Activated T-helper 1 cell treated with anti-CD3 and anti-CD28 coated beads, Interleukin-12 subunit alpha, Interleukin-12 subunit beta, Interleukin-2, Interleukin-4 antibody, amounts not matched to agents 30 ng/mL and 10 ng/mL and 1 ng/mL, durations not matched to agents 14 hours and 24 hours and 36 hours (primary cell): ENCODE measurements at regions not wholly inside any gene's neighbourhood (a gene's known extent, or its start where the extent isn't known, plus 50 kb on each side); places are given as distances from the start of the nearest gene placed in this dataset.
"Not testable (repeated sequence)": the region's sequence is repeated elsewhere in the genome, so short reads cannot be mapped to it uniquely, and the experiment has no call there.

ENCODE experiments used
- DNase-seq: peaks from one replicate; pipeline ENCODE4 v3.0.0; 2021; ENCODE audit warnings: low spot score
- H3K27ac Mint-ChIP-seq: one replicate; pipeline ENCODE4 v1.8.0; 2021; ENCODE audit warnings: mild to moderate bottlenecking, mixed read lengths
- H3K27me3 Mint-ChIP-seq: one replicate; pipeline ENCODE4 v1.8.0; 2022; ENCODE audit warnings: mild to moderate bottlenecking, moderate library complexity, mixed read lengths; ENCODE audit not compliant: insufficient read depth
- H3K36me3 Mint-ChIP-seq: one replicate; pipeline ENCODE4 v1.8.0; 2021; ENCODE audit warnings: low read depth, mixed read lengths
- H3K4me1 Mint-ChIP-seq: one replicate; pipeline ENCODE4 v1.8.0; 2021; ENCODE audit warnings: low read depth, mixed read lengths
- H3K4me3 Mint-ChIP-seq: one replicate; pipeline ENCODE4 v1.8.0; 2021; ENCODE audit warnings: mild to moderate bottlenecking, moderate library complexity, mixed read lengths
- H3K9me3 Mint-ChIP-seq: one replicate; pipeline ENCODE4 v1.8.0; 2021; ENCODE audit warnings: mixed read lengths
- intact Hi-C: fragments of 100-400 bp; cut with micrococcal nuclease; formaldehyde crosslinking; loops from one replicate; pipeline ENCODE4 v1.15.1; 2024

DNA sequence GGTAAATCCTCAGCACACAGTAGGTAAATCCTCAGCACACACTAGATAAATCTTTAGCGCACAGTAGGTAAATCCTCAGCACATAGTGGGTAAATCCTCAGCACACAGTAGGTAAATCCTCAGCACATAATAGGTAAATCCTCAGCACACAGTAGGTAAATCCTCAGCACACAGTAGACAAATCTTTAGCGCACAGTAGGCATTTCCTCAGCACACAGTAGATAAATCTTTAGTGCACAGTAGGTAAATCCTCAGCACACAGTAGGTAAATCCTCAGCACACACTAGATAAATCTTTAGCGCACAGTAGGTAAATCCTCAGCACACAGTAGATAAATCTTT lies 102.0 kb downstream of the MICALL2 start:
- H3K36me3 Mint-ChIP-seq, intact Hi-C loops, H3K27me3 Mint-ChIP-seq, H3K9me3 Mint-ChIP-seq, DNase-seq, H3K4me3 Mint-ChIP-seq, H3K27ac Mint-ChIP-seq, H3K4me1 Mint-ChIP-seq: not testable (repeated sequence)

DNA sequence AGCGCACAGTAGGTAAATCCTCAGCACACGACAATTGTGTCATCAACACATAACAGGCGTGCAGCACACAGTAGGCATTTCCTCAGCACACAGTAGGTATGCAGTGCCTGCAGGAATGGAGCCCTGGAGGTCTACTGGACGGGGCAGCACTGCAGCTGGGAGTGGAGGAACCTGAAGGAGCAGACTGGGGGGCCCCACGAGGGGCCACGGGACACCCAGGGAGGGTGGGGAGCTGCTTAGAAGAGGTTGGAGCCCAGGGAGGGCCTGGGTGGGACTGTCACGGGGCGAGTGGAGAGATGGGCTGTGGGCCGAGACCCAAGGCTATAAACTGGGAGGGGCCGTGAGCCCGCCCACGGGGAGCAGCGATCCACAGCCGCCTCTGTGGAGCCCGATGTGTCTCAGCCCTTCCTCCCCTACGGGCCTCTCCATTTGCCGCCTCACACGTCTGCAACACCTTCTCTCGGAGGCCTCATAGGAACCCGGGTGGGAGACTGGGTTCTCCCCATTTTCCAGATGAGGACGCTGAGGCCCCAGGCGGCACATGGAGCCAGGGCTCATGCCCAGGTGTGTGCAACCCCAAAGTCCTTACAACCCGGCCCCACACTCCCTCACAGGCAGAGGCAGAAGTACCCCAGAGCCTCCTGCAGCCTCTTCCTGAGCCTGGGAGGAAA lies 101.5 kb downstream of the MICALL2 start:
- Mint-ChIP-seq H3K36me3 (no peaks in the 10 kb centered on the region), H3K4me3 (no peak overlapping the region), H3K9me3 (no peaks in the 10 kb centered on the region), H3K27ac (no peak overlapping the region), H3K27me3 (no peaks in the 10 kb centered on the region), H3K4me1 (no peaks in the 10 kb centered on the region)
- intact Hi-C loops = no loop called here
- DNase-seq = no peak

DNA sequence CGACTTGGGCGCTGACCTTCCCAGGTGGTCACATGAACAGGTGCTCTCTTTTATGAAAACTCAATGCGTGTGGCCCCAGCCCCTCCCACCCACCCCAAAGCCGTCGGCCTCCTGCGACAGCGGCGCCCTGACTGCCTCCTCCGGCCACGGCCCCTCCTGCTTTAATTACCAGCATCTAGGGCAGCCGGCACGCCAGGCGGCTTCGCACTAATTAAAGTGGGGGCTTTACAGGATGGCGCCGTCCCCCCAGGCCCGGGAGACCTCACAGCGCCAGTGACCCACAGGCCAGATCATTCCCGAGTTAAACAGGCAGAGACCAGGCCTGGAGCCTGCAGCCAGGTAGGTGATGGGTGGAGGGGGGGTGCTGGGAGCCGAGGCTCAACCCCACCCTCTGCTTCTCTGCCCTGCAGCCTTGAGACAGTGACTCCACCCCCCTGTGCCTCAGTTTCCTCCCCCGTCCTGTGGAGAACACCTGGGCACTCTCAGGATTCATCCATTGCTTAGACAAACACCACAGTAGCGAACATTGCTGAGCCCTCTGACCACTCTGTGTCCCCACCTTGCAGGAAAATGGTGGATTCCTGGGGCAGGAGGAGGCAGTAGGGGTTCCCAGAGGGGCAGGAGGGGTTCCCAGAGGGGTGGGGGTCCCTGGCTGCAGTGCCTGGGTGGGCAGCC lies 100.8 kb downstream of the MICALL2 start:
- Mint-ChIP-seq H3K9me3 (no peaks in the 10 kb centered on the region), H3K4me3 (no peak overlapping the region), H3K27ac (no peak overlapping the region), H3K27me3 (no peaks in the 10 kb centered on the region), H3K36me3 (no peaks in the 10 kb centered on the region), H3K4me1 (no peaks in the 10 kb centered on the region)
- DNase-seq = no peak
- intact Hi-C loops = no loop called here

DNA sequence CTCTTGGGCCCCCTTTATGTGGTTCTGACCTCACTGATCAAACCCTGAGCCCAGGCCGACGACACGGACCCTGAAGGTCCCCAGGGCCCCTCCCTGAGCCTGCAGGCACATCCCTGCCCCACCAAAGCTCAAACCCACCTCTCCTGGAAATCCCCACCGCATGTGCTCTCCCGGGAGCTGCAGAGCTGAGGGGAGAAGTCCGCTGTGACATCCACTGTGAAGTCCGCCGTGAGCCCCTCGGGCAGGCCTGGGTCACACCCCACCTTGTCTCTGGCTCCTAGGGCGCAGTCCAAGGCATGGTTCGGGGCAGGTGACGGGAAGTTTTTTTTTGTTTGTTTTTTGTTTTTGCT lies 100.2 kb downstream of the MICALL2 start:
- H3K27me3 Mint-ChIP-seq = no peaks in the 10 kb centered on the region
- H3K36me3 Mint-ChIP-seq = no peaks in the 10 kb centered on the region
- no peaks in the 10 kb centered on the region for H3K4me1 Mint-ChIP-seq
- no peak overlapping the region for H3K27ac Mint-ChIP-seq
- no peak for DNase-seq
- intact Hi-C loops = no loop called here
- no peak overlapping the region for H3K4me3 Mint-ChIP-seq
- H3K9me3 Mint-ChIP-seq = no peaks in the 10 kb centered on the region

DNA sequence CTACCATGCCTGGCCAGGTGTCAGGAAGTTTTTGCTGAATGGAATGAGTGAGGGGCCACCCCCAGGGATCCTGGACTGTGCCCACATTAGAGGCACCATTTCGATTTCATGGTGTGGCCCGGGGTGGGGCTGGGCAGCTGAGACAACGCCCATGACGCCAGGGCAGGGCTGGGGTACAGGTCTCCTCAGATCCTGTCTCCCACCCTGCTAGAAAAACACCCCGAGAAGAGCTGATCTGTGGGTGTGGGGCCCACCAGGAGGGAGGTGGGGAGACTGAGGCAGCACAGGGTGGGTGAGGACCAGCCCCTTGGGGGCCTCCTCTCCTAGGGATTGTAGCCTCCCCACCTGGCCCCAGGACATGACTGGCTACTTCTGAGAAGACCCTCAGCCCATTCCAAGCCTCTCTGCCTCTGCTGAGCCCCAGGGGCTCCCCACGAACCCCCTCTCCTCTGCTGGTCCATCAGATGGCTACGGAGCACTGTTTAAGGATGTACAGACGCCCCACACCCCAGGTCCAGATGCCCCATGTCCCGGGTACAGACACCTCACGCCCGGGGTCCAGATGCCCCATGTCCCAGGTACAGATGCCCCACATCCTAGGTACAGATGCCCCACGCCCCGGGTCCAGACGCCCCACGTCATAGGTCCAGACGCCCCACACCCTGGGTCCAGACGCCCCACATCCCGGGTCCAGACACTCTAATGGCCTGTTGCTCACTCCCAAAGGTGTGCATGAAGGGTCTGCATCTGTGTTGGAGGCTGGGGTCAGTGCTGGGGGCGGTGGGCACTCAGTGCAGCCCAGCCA lies 99.4 kb downstream of the MICALL2 start:
- H3K27me3 Mint-ChIP-seq = no peaks in the 10 kb centered on the region
- no peaks in the 10 kb centered on the region for H3K4me1 Mint-ChIP-seq
- no peak for DNase-seq
- no peak overlapping the region for H3K4me3 Mint-ChIP-seq
- H3K36me3 Mint-ChIP-seq = no peaks in the 10 kb centered on the region
- H3K27ac Mint-ChIP-seq = no peak overlapping the region
- intact Hi-C loops = no loop called here
- no peaks in the 10 kb centered on the region for H3K9me3 Mint-ChIP-seq

DNA sequence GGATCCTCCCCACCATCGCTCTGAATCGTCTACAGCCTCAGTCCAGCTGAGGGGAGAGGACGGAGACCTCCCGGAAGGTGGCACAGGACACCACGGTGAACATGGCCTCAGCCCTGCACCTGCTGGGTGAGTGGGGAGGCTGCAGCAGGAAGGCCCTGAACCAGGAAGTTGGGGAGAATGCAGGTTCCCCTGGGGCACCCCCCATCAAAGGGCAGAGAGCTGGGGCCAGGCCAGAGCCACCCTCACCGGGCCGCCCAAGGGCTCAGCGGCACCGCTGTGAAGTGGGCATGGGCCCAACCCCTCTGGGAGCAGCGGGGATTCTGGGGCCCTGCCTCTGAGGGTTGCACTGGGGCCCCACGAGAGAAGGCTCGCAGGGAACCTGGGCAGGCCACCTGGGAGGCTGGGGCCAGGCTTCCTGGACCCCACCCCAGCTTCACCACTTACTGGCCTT lies 98.7 kb downstream of the MICALL2 start:
- Mint-ChIP-seq H3K9me3 (no peaks in the 10 kb centered on the region), H3K27ac (no peak overlapping the region), H3K4me1 (no peaks in the 10 kb centered on the region), H3K4me3 (no peak overlapping the region), H3K27me3 (no peaks in the 10 kb centered on the region), H3K36me3 (no peaks in the 10 kb centered on the region)
- DNase-seq = no peak
- intact Hi-C loops = no loop called here

DNA sequence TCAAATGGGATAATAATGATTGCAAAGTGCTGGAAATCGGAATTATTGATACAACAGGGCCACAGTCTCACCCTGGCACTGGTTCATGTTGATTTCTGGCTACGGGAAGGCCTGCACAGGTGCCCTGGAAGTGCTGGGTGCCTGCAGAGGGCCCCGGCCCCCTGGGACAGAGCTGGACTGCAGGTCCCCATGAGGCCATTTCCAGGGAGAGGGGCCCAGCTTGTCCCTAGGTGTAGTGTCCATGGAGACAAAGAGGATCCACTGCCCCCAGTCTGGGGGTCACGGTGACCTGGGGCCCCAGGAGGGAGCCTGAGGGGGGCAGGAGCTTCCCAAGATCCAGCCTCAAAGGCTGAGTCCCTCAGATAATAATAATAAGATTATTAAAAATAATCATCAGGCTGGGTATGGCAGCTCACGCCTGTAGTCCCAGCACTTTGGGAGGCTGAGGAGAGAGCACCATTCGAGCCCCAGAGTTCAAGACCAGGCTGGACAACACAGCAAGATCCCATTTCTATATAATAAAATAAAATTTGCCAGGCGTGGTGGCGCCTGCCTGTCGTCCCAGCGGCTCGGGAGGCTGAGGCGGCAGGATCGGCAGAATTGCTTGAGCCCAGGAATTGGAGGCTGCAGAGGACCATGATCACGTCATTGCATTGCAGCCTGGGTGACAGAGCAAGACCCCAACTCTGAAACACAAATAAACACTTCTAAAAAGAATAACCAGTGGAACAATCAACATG lies 98.1 kb downstream of the MICALL2 start:
- Mint-ChIP-seq H3K27me3 (no peaks in the 10 kb centered on the region), H3K4me3 (no peak overlapping the region), H3K36me3 (no peaks in the 10 kb centered on the region), H3K4me1 (no peaks in the 10 kb centered on the region), H3K9me3 (no peaks in the 10 kb centered on the region), H3K27ac (no peak overlapping the region)
- intact Hi-C loops = no loop called here
- no peak for DNase-seq

DNA sequence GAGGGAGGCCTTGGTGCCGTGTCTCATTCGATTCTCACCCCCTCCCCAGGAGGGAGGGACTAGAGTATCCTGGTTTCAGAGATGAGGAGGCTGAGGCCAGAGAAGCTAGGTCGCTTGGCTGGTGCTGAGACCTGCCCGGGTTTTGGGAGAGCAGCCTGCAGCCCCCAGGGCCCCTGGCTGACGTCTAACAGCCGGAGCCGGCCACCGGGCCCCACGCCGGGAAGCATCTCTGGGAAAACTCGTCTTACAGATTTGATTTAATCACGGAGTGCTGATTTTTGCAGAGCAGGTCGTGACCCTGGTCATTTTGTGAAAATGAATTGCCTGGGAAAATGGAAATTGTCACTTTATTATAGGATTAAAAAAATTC lies 97.5 kb downstream of the MICALL2 start:
- Mint-ChIP-seq H3K9me3 (no peaks in the 10 kb centered on the region), H3K4me1 (no peaks in the 10 kb centered on the region), H3K27ac (no peak overlapping the region), H3K4me3 (no peak overlapping the region), H3K36me3 (no peaks in the 10 kb centered on the region), H3K27me3 (no peaks in the 10 kb centered on the region)
- no peak for DNase-seq
- intact Hi-C loops = no loop called here

DNA sequence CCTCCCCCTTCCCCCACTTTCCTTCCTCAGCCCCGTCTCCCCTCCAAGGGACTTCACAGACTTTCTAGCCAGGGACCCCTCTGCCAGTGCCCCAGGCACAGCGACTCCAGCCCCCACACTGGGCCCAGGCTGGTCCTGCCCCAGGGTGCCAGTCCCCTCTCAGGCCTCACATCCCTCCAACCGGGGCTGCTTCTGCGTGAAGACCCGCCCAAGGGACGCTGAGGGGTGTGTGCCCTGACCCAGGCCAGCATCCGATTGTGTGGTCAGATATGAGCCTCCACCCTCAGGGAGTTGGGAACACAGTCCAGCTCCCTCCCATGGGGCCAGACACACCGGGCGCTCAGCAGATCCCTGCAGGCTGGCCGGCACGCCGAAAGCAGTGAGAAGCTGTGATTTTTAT lies 97.0 kb downstream of the MICALL2 start:
- no peaks in the 10 kb centered on the region for H3K36me3 Mint-ChIP-seq
- peaks cover 4% of the 10 kb centered on the region for H3K27me3 Mint-ChIP-seq
- H3K9me3 Mint-ChIP-seq = no peaks in the 10 kb centered on the region
- intact Hi-C loops = no loop called here
- no peak overlapping the region for H3K27ac Mint-ChIP-seq
- peaks cover under 1% of the 10 kb centered on the region for H3K4me1 Mint-ChIP-seq
- no peak for DNase-seq
- H3K4me3 Mint-ChIP-seq = no peak overlapping the region

DNA sequence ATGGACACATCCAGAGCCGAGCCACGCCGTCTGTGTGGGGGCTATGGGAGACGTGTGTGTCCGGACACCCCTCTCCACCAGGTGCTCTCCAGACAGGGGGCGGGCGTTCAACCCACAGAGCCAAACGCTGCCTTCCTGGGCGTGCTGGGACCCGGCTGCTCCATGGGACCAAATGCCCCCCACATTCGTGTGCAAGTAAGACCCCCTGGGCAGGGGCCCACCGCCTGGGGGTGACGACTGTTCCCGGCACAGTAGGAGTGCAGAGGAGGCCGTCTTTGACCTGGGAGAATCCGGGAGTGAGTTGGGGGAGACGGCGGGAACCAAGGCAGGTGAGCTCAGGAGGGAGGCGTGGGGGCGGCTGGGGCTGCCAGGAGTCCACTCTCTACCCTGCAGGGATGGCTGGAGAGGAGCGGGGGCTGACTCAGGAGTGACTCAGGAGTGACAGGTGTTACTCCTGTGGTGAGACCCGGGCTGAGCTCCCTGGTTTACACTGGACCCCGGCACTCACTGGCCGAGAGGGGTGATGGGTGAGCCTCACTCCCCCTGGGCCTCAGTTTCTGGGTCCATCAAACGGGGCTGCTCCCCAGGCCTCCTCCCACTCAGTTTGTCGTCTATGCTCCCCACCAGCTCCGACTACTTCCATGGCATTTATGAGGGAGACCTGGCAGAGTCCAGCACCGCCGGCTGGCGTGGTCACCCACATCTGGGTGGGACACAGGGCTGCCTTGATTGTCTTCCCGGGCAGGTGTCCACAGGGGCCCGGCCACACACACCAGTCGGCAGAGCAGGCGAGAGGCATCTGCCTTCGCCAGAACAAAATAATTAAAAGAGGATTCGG lies 95.0 kb downstream of the MICALL2 start:
- intact Hi-C loops = no loop called here
- Mint-ChIP-seq H3K36me3 (no peaks in the 10 kb centered on the region), H3K4me3 (no peak overlapping the region), H3K4me1 (peaks cover 6% of the 10 kb centered on the region), H3K27me3 (peaks cover 18% of the 10 kb centered on the region), H3K27ac (no peak overlapping the region), H3K9me3 (no peaks in the 10 kb centered on the region)
- no peak for DNase-seq

DNA sequence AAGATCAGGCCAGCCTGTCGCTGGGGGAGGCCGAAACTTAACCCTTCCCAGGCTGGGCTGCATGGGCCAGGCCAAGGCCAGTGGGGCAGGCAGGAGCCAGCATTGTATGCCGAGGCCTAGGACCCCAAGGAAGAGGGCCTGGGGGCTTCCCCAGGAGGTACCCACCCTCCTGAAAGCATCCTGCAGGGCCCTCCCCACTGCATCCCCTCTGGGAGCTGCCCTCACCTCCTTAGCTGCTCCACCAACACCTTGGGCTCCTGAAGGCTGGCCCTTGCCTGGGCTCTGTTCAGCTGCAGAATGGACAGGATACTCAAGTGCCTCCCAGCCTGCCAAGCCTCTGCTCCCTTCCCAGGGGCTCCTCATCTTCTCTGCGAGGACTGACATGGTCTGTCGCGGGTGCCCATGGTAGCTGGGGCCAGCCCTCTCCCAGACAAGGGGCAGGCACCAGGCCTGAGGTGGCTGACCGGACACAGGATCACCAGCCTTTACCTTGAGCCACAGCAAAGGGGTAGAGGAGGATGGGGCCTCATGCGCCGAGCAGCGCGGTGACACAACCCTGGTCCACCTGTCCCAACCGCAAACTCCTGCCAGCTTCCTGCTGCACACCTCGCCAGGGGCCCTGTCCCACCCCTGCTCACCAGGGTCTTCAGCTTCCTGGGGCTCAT lies 94.2 kb downstream of the MICALL2 start:
- no peak overlapping the region for H3K4me3 Mint-ChIP-seq
- DNase-seq = no peak
- intact Hi-C loops = no loop called here
- H3K4me1 Mint-ChIP-seq = peaks cover 6% of the 10 kb centered on the region
- H3K27ac Mint-ChIP-seq = no peak overlapping the region
- H3K27me3 Mint-ChIP-seq = peaks cover 21% of the 10 kb centered on the region
- H3K36me3 Mint-ChIP-seq = no peaks in the 10 kb centered on the region
- H3K9me3 Mint-ChIP-seq = no peaks in the 10 kb centered on the region

DNA sequence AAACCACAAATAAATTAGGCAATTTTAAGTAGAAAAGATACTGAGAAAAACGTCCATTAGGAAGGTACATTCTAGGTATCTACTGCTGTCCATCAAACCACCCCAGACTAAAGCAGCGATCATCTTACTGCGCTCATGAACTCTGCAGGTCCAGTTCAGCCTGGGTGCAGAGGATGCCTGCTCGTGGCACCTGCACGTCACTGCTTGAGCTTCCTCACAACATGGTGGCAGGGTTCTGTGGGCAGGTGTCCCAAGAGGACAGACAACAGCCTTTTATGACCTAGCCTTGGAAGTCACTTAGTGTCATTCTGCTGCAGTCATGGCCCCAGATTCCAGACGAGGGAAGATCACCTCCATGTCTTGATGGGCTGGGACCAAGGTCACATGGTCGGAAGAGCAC lies 93.4 kb downstream of the MICALL2 start:
- H3K9me3 Mint-ChIP-seq = no peaks in the 10 kb centered on the region
- no peaks in the 10 kb centered on the region for H3K36me3 Mint-ChIP-seq
- peaks cover 6% of the 10 kb centered on the region for H3K4me1 Mint-ChIP-seq
- DNase-seq = no peak
- H3K27ac Mint-ChIP-seq = no peak overlapping the region
- intact Hi-C loops = no loop called here
- peaks cover 21% of the 10 kb centered on the region for H3K27me3 Mint-ChIP-seq
- H3K4me3 Mint-ChIP-seq = no peak overlapping the region
